NCI-H1417 (cell line): ENCODE measurements at regions not wholly inside any gene's neighbourhood (a gene's known extent, or its start where the extent isn't known, plus 50 kb on each side); places are given as distances from the start of the nearest gene placed in this dataset.

Experiments used
- DNase-seq, 3 experiments: peaks; one replicate each; lab custom pipeline; 2025; lab: John Stamatoyannopoulos, UW

GRCh38 chr2:189369566-189369965 is 71.7 kb upstream of the WDR75 start:
- DNase-seq = no peak

DNA sequence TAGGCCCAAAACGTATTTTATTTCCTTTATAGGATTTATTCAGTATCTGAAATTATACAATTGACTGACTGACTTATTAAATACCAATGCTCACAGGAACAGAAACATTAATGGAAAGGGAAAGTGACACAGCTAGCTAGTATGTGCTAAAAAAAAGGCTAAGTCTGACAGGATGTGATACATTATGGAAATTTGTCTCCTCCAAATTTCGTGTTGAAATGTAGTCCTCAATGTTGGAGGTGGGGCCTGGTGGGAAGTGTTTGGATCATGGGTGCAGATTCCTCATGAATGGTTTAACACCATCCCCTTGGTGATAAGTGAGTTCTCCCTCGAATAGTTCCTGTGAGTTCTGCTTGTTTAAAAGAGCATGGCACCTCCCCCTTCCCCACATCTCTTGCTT is 70.6 kb upstream of the WDR75 start:
- no peak for DNase-seq

- DNase-seq = no peak
Observed at GRCh38 chr2:189372688-189373257, 68.5 kb upstream of the WDR75 start.

GRCh38 chr2:189374481-189374880 is 66.8 kb upstream of the WDR75 start:
- no peak for DNase-seq

DNA sequence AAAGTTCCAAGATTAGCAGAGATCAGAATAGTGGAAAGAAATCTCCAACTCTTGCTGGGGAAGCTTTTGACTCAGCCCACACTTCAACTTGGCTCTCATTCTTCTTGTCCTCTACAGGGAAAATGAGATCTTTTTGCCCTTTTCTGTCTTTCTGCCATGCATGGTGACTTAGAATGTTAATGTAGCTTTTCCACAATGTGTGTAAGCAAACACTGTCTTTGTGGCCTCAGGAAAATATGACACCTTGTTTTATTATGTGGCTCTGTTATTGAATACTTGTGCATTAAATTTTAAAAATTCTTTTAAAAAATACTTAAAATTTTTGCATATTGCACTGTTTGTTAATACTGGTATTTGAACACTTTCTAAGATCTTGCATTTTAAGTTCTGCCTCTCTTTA is 65.4 kb upstream of the WDR75 start:
- no peak for DNase-seq

GRCh38 chr2:189379287-189379630 is 62.0 kb upstream of the WDR75 start:
- DNase-seq = peak in 1 of 3 experiments; percentile 7

- no peak for DNase-seq
Observed at GRCh38 chr2:189379731-189380261, 61.5 kb upstream of the WDR75 start.

- no peak for DNase-seq
Observed at GRCh38 chr2:189382668-189383067, 58.6 kb upstream of the WDR75 start.

DNA sequence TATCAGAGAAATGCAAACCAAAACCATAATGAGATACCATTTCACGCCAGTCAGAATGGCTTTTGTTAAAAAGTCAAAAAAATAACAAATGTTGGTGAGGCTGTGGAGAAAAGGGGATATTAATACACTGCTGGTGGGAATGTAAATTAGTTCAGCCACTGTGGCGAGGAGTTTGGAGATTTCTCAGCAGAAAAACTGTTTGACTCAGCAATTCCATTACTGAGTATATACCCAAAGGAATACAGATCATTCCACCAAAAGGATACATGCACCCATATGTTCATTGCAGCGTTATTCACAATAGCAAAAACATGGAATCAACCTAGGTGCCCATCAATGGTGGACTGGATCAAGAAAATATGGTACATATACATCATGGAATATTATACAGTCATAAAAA is 54.5 kb upstream of the WDR75 start:
- DNase-seq = no peak

DNA sequence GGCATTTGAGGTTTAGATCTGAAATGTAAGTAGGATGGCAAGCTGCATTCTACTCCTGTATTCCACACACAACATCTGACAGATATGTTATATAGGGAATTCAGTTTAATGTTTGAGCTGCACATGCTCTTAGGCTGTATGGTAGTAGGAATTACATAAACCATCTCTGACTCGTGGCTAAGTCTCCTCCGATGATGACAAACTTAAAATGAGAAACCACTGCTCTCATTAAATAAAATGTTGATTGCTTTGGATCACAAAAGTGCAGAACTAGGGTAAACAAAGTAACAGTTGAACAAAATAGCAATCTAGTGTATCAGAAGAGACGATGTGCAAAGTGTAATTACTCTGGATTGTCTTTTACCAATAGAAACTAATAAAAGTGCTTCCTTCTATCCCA is 50.1 kb upstream of the WDR75 start:
- no peak for DNase-seq
